Lower leg skin (tissue), 4 donors: ENCODE measurements at regions not wholly inside any gene's neighbourhood (a gene's known extent, or its start where the extent isn't known, plus 50 kb on each side); places are given as distances from the start of the nearest gene placed in this dataset.

Experiments used
- DNase-seq, 2 donors: peaks; one replicate each; pipeline ENCODE4 v3.0.0-alpha.2; 2019; ENCODE audit warnings: low spot score in 2 of 2
- H3K4me3 ChIP-seq: fragments of 200-600 bp; sonication (generic); 2 replicates; pipeline ENCODE4 v1.5.1; 2017; ENCODE audit warnings: mild to moderate bottlenecking, low read depth; ENCODE audit not compliant: poor library complexity, severe bottlenecking
- CTCF ChIP-seq, 3 donors: fragments of 450-650 bp; IDR thresholded peaks; one replicate each; pipeline ENCODE4 v1.5.1; 2016; ENCODE audit warnings: antibody characterized with exemption in 3 of 3, mild to moderate bottlenecking in 3 of 3, moderate library complexity in 2 of 3
- POLR2A ChIP-seq, 2 donors: fragments of 450-650 bp; IDR thresholded peaks; one replicate each; pipeline ENCODE4 v1.6.1; 2016 to 2017; ENCODE audit warnings: antibody characterized with exemption in 2 of 2, mild to moderate bottlenecking in 1 of 2, moderate library complexity in 1 of 2
- WGBS, 2 donors: methylation state at CpG; one replicate each; pipeline ENCODE4 v1.1.5; 2018; 5-methylcytosine and 5-hydroxymethylcytosine counted together
- intact Hi-C: fragments of 100-400 bp; cut with DNase I; formaldehyde crosslinking; loops from one replicate; pipeline ENCODE4 v1.15.0; 2023; ENCODE audit warnings: low total_unique reads

- TF ChIP-seq CTCF (IDR thresholded peaks at IDR 0.05) (no peak), POLR2A (IDR thresholded peaks at IDR 0.05) (no peak)
- WGBS, 2 donors = 75 to 78% methylated on average over 2 of the region's 2 CpGs
- DNase-seq = no peak
- intact Hi-C loops = no loop called here
- H3K4me3 ChIP-seq = no peak overlapping the region
These were observed 1080.6 kb upstream of the CDH6 start for GRCh38 chr5:30112867-30113266.

- H3K4me3 ChIP-seq = no peak overlapping the region
- TF ChIP-seq POLR2A (IDR thresholded peaks at IDR 0.05) (no peak), CTCF (IDR thresholded peaks at IDR 0.05) (no peak)
- no peak for DNase-seq
- WGBS, 2 donors = 66 to 67% methylated on average over 2 of the region's 2 CpGs
- intact Hi-C loops = no loop called here
These were observed 1085.4 kb upstream of the CDH6 start for GRCh38 chr5:30108051-30108450.

- H3K4me3 ChIP-seq = no peak overlapping the region
- TF ChIP-seq POLR2A (IDR thresholded peaks at IDR 0.05) (no peak), CTCF (IDR thresholded peaks at IDR 0.05) (no peak)
- intact Hi-C loops = no loop called here
- no peak for DNase-seq
- 81 to 91% methylated on average over 11 to 13 of the region's 13 CpGs for WGBS, 2 donors
These were observed 1086.9 kb upstream of the CDH6 start for GRCh38 chr5:30106596-30106995.

GRCh38 chr5:30104872-30105596 is 1088.5 kb upstream of the CDH6 start:
- H3K4me3 ChIP-seq = no peak overlapping the region
- TF ChIP-seq CTCF (IDR thresholded peaks at IDR 0.05) (no peak), POLR2A (IDR thresholded peaks at IDR 0.05) (no peak)
- DNase-seq = no peak
- intact Hi-C loops = no loop called here

- TF ChIP-seq CTCF (IDR thresholded peaks at IDR 0.05) (no peak), POLR2A (IDR thresholded peaks at IDR 0.05) (no peak)
- 72 to 74% methylated on average over 7 of the region's 7 CpGs for WGBS, 2 donors
- H3K4me3 ChIP-seq = no peak overlapping the region
- intact Hi-C loops = no loop called here
- DNase-seq = no peak
These were observed 1089.9 kb upstream of the CDH6 start for GRCh38 chr5:30103452-30104202.
